ENCODE measurements at regions not wholly inside any gene's neighbourhood (a gene's known extent, or its start where the extent isn't known, plus 50 kb on each side); places are given as distances from the start of the nearest gene placed in this dataset.
A peak's percentile ranks its signal among the peaks of the same experiment; 100 is the strongest.

GRCh38 chr5:126311766-126312165 lies 111.4 kb upstream of the GRAMD2B start:
- no peak for DNase-seq

GRCh38 chr5:126315341-126315740 lies 107.9 kb upstream of the GRAMD2B start:
- DNase-seq, result no peak

- DNase-seq, result no peak
Observed at GRCh38 chr5:126332326-126332725, 90.9 kb upstream of the GRAMD2B start.

- DNase-seq, result no peak
Observed at GRCh38 chr5:126334760-126335159, 88.4 kb upstream of the GRAMD2B start.

- no peak for DNase-seq
Observed at GRCh38 chr5:126335886-126336285, 87.3 kb upstream of the GRAMD2B start.

GRCh38 chr5:126338635-126339034 lies 84.6 kb upstream of the GRAMD2B start:
- no peak for DNase-seq

GRCh38 chr5:126339215-126339805 lies 83.9 kb upstream of the GRAMD2B start:
- peak; percentile 64 for DNase-seq

GRCh38 chr5:126341906-126342630 lies 81.1 kb upstream of the GRAMD2B start:
- DNase-seq, result no peak

GRCh38 chr5:126348855-126349635 lies 74.2 kb upstream of the GRAMD2B start:
- peak; percentile 73 for DNase-seq

- no peak for DNase-seq
Observed at GRCh38 chr5:126351153-126351552, 72.1 kb upstream of the GRAMD2B start.

GRCh38 chr5:126354012-126354857 lies 69.0 kb upstream of the GRAMD2B start:
- peak; percentile 34 for DNase-seq

GRCh38 chr5:126354858-126355731 lies 68.1 kb upstream of the GRAMD2B start:
- DNase-seq, result no peak

GRCh38 chr5:126355940-126356339 lies 67.3 kb upstream of the GRAMD2B start:
- no peak for DNase-seq

GRCh38 chr5:126357585-126358342 lies 65.4 kb upstream of the GRAMD2B start:
- no peak for DNase-seq

GRCh38 chr5:126358525-126358924 lies 64.7 kb upstream of the GRAMD2B start:
- no peak for DNase-seq

GRCh38 chr5:126359884-126360283 lies 63.3 kb upstream of the GRAMD2B start:
- no peak for DNase-seq

GRCh38 chr5:126360467-126360866 lies 62.7 kb upstream of the GRAMD2B start:
- DNase-seq, result no peak

- no peak for DNase-seq
Observed at GRCh38 chr5:126363658-126364057, 59.6 kb upstream of the GRAMD2B start.

- no peak for DNase-seq
Observed at GRCh38 chr5:126364206-126364902, 58.9 kb upstream of the GRAMD2B start.

- DNase-seq, result no peak
Observed at GRCh38 chr5:126365446-126366198, 57.6 kb upstream of the GRAMD2B start.
